Neuronal stem cell (in vitro differentiated cells): ENCODE measurements at regions not wholly inside any gene's neighbourhood (a gene's known extent, or its start where the extent isn't known, plus 50 kb on each side); places are given as distances from the start of the nearest gene placed in this dataset.
A peak's percentile ranks its signal among the peaks of the same experiment; 100 is the strongest.

Experiments used
- DNase-seq: peaks from one replicate; pipeline ENCODE4 v3.0.0-alpha.2; 2013; ENCODE audit warnings: low spot score
- H2AFZ ChIP-seq: one replicate; pipeline ENCODE4 v1.6.1; 2013; ENCODE audit warnings: mild to moderate bottlenecking, low read length, inconsistent platforms
- H2AK5ac ChIP-seq: 2 replicates; pipeline ENCODE4 v1.6.1; 2013; ENCODE audit warnings: low read depth, mild to moderate bottlenecking, inconsistent platforms, low read length, moderate library complexity, mixed read lengths
- H2BK120ac ChIP-seq: 2 replicates; pipeline ENCODE4 v1.6.1; 2013; ENCODE audit warnings: low read depth, mild to moderate bottlenecking, inconsistent platforms, low read length, moderate library complexity, mixed read lengths
- H2BK12ac ChIP-seq: one replicate; pipeline ENCODE4 v1.6.1; 2013; ENCODE audit warnings: low read length, inconsistent platforms
- H2BK15ac ChIP-seq: 2 replicates; pipeline ENCODE4 v1.6.1; 2013; ENCODE audit warnings: mild to moderate bottlenecking, low read length, inconsistent platforms, mixed read lengths
- H2BK5ac ChIP-seq: one replicate; pipeline ENCODE4 v1.6.1; 2013; ENCODE audit warnings: inconsistent platforms, mild to moderate bottlenecking, low read length, moderate library complexity
- H3K14ac ChIP-seq: one replicate; pipeline ENCODE4 v1.6.1; 2013; ENCODE audit warnings: low read length, inconsistent platforms
- H3K18ac ChIP-seq: 2 replicates; pipeline ENCODE4 v1.6.1; 2013; ENCODE audit warnings: low read length, inconsistent platforms
- H3K23ac ChIP-seq: 2 replicates; pipeline ENCODE4 v1.6.1; 2013; ENCODE audit warnings: low read depth, mild to moderate bottlenecking, mixed read lengths, low read length, inconsistent platforms; ENCODE audit not compliant: poor library complexity
- H3K27ac ChIP-seq: replicated peaks from 3 replicates; pipeline ENCODE4 v1.5.1; 2013; ENCODE audit warnings: low read length, inconsistent platforms
- H3K27me3 ChIP-seq, 3 experiments: 2 replicates each; pipeline ENCODE4 v1.6.1; 2013; ENCODE audit warnings: low read length in 3 of 3, mild to moderate bottlenecking in 2 of 3, inconsistent platforms in 1 of 3, low read depth in 1 of 3, mixed read lengths in 1 of 3, moderate library complexity in 1 of 3; ENCODE audit not compliant: control insufficient read depth in 3 of 3, insufficient read depth in 3 of 3
- H3K36me3 ChIP-seq, 2 donors: replicated peaks in 1 of 2; 2 replicates each; pipeline ENCODE4 v1.6.1; 2013; ENCODE audit warnings: low read length in 2 of 2; ENCODE audit not compliant: control insufficient read depth in 2 of 2, insufficient read depth in 2 of 2
- H3K4ac ChIP-seq: 2 replicates; pipeline ENCODE4 v1.6.1; 2013; ENCODE audit warnings: inconsistent platforms, mild to moderate bottlenecking, low read length, moderate library complexity
- H3K4me1 ChIP-seq, 2 donors: 1 replicate in 1 of 2; 2 replicates in 1 of 2; pipeline ENCODE4 v1.6.1; 2013; ENCODE audit warnings: low read length in 2 of 2, low read depth in 1 of 2; ENCODE audit not compliant: control insufficient read depth in 2 of 2, insufficient read depth in 1 of 2
- H3K4me2 ChIP-seq: one replicate; pipeline ENCODE4 v1.6.1; 2013; ENCODE audit warnings: mild to moderate bottlenecking, low read length, inconsistent platforms; ENCODE audit not compliant: insufficient read depth, poor library complexity, severe bottlenecking
- H3K4me3 ChIP-seq, 2 donors: 2 replicates each; pipeline ENCODE4 v1.5.1; 2013; ENCODE audit warnings: low read length in 2 of 2, mild to moderate bottlenecking in 2 of 2, inconsistent platforms in 1 of 2, moderate library complexity in 1 of 2
- H3K79me1 ChIP-seq: one replicate; pipeline ENCODE4 v1.6.1; 2013; ENCODE audit warnings: low read depth, mild to moderate bottlenecking, inconsistent platforms, low read length, moderate library complexity
- H3K9ac ChIP-seq: one replicate; pipeline ENCODE4 v1.6.1; 2013; ENCODE audit warnings: mild to moderate bottlenecking, low read depth, low read length, inconsistent platforms; ENCODE audit not compliant: poor library complexity
- H3K9me3 ChIP-seq, 2 donors: replicated peaks in 1 of 2; 2 replicates each; pipeline versions ENCODE3 to v1.6.1; 2013; ENCODE audit warnings: low read length in 2 of 2, mild to moderate bottlenecking in 2 of 2, inconsistent platforms in 1 of 2, low read depth in 1 of 2, mixed read lengths in 1 of 2, moderate library complexity in 1 of 2; ENCODE audit not compliant: control insufficient read depth in 2 of 2, insufficient read depth in 1 of 2
- H4K8ac ChIP-seq: one replicate; pipeline ENCODE4 v1.6.1; 2013; ENCODE audit warnings: low read depth, mild to moderate bottlenecking, inconsistent platforms, low read length, moderate library complexity
- H4K91ac ChIP-seq: one replicate; pipeline ENCODE4 v1.6.1; 2013; ENCODE audit warnings: low read length, low read depth, mild to moderate bottlenecking, inconsistent platforms; ENCODE audit not compliant: poor library complexity
- WGBS, 2 donors: extraction: QIAGEN DNeasy Blood & Tissue Kit; methylation state at CpG; one replicate each; pipeline ENCODE4 v1.1.7; 2013; ENCODE audit warnings: missing lambda C conversion rate in 2 of 2, mixed read lengths in 1 of 2; ENCODE audit not compliant: insufficient read length in 2 of 2, insufficient replicate concordance in 1 of 2; ENCODE audit errors: extremely low coverage in 2 of 2; 5-methylcytosine and 5-hydroxymethylcytosine counted together

GRCh38 chr22:22783575-22783974 lies 104.0 kb upstream of the IGLL5 start:
- Histone ChIP-seq H3K27ac (no peak overlapping the region), H3K14ac (no peak overlapping the region)
- WGBS, 2 donors, result no CpG with 5 or more reads among the region's 3 CpGs

GRCh38 chr22:22784249-22785039 lies 103.2 kb upstream of the IGLL5 start:
- Histone ChIP-seq H3K4me2 (no peak overlapping the region), H3K27me3 (no peaks in the 10 kb centered on the region)
- WGBS, 2 donors, result no CpG with 5 or more reads among the region's 3 CpGs

More at GRCh38 chr22:22783575-22783974, 104.0 kb upstream of the IGLL5 start:
- Histone ChIP-seq H2AFZ (no peak overlapping the region), H3K4me3 (no peak overlapping the region), H3K36me3 (no peaks in the 10 kb centered on the region), H3K27me3 (no peaks in the 10 kb centered on the region), H3K79me1 (no peaks in the 10 kb centered on the region), H4K8ac (no peak overlapping the region), H3K23ac (no peak overlapping the region), H3K9ac (no peak overlapping the region), H3K18ac (no peak overlapping the region), H3K4me2 (no peak overlapping the region), H2BK5ac (no peak overlapping the region), H3K4ac (no peak overlapping the region), H2BK15ac (no peak overlapping the region), H3K4me1 (peaks cover 0 to 1% of the 10 kb centered on the region in 2 donors), H2BK12ac (no peak overlapping the region), H2AK5ac (no peak overlapping the region), H2BK120ac (no peak overlapping the region), H4K91ac (no peak overlapping the region), H3K9me3 (no peaks in the 10 kb centered on the region)
- no peak for DNase-seq

DNA sequence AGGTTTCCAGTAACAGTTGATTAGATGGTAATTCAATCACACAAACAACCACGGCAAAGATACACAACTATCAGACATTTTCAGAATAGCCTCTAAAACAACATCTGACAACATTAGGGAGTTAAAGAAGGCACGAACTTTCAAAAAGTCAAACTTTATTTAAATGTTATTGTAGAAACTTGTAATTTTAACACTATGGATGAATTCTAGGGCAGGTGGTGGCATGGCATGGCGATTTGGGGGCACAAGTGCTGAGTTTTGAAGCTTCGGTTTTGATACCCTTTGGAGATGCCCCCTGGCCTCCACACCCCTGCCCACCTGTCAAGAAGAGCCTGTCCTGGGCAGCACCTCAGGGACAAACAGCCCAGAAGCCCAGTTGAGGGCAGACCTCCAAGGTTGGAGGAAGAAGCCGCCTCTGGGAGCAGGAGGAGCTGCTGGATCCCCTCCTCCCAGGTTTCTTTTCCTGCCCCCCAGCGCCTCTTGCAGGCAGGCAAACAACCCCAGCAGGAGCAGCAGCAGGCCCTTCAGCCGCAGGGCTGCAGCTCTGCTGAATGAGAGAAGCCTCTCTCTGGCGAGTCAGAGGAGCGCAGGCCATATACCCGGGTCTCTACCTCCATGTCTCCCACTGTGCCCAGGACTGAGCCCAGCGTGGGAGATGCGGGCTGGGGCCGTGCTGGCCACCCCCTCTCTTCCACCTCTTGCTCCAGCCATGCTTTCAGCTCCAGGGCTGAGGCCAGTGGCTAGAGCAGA lies 102.1 kb upstream of the IGLL5 start:
- H3K27me3 ChIP-seq, result no peaks in the 10 kb centered on the region
- no CpG with 5 or more reads among the region's 13 CpGs for WGBS, 2 donors

More at GRCh38 chr22:22784249-22785039, 103.2 kb upstream of the IGLL5 start:
- Histone ChIP-seq H3K36me3 (no peaks in the 10 kb centered on the region), H3K4me3 (no peak overlapping the region), H2BK120ac (no peak overlapping the region), H2BK12ac (no peak overlapping the region), H3K79me1 (no peaks in the 10 kb centered on the region), H2AK5ac (no peak overlapping the region), H4K91ac (no peak overlapping the region), H2BK15ac (no peak overlapping the region), H3K14ac (no peak overlapping the region), H2AFZ (no peak overlapping the region), H3K4me1 (peaks cover 0 to 1% of the 10 kb centered on the region in 2 donors), H3K18ac (no peak overlapping the region), H3K23ac (no peak overlapping the region), H4K8ac (no peak overlapping the region), H3K9me3 (no peaks in the 10 kb centered on the region), H3K4ac (no peak overlapping the region), H2BK5ac (no peak overlapping the region), H3K9ac (no peak overlapping the region), H3K27ac (no peak overlapping the region)
- DNase-seq, result no peak

More for the DNA sequence above, 102.1 kb upstream of the IGLL5 start:
- Histone ChIP-seq H3K4me3 (no peak overlapping the region), H3K36me3 (no peaks in the 10 kb centered on the region), H2BK15ac (no peak overlapping the region), H4K8ac (no peak overlapping the region), H3K9ac (no peak overlapping the region), H3K27ac (no peak overlapping the region), H3K23ac (peak overlapping the region; percentile 32), H3K79me1 (no peaks in the 10 kb centered on the region), H3K9me3 (no peaks in the 10 kb centered on the region), H3K4me1 (peaks cover 0 to 1% of the 10 kb centered on the region in 2 donors), H2BK12ac (no peak overlapping the region), H2AK5ac (no peak overlapping the region), H4K91ac (no peak overlapping the region), H3K4me2 (no peak overlapping the region), H3K18ac (no peak overlapping the region), H3K14ac (no peak overlapping the region), H2AFZ (no peak overlapping the region), H3K4ac (no peak overlapping the region), H2BK120ac (no peak overlapping the region), H2BK5ac (no peak overlapping the region)
- DNase-seq, result no peak
